K562 (cell line): ENCODE measurements at regions not wholly inside any gene's neighbourhood (a gene's known extent, or its start where the extent isn't known, plus 50 kb on each side); places are given as distances from the start of the nearest gene placed in this dataset.

ENCODE experiments used
- ATAC-seq: fragments of 200-7000 bp; cut with Tn5 transposase; 3 replicates; pipeline ENCODE4 v1.9.1; 2020; ENCODE audit warnings: moderate library complexity
- BruUV-seq: library from RNA; stranded (reverse); fragments of 400-500 nt; replicated peaks from 2 replicates; lab custom pipeline; 2021; lab: Mats Ljungman, UMichigan
- CTCF ChIA-PET: fragments of 300-600 bp; formaldehyde crosslinking; extraction: SDS; loops from one replicate; lab custom pipeline; 2021; ENCODE audit warnings: low intra/inter-chr PET ratio; lab: Yijun Ruan, JAX
- POLR2A ChIA-PET: fragments of 300-600, 350-650 bp; sonication (Branson Sonifier 250); formaldehyde crosslinking; extraction: SDS; loops from one replicate; lab custom pipeline; 2021; ENCODE audit warnings: antibody characterized with exemption, inconsistent platforms; lab: Yijun Ruan, JAX
- DNase-seq, 4 experiments: peaks; one replicate each; pipeline versions ENCODE4 v3.0.0 to v3.0.0-alpha.2; 2011 to 2018; ENCODE audit warnings: low spot score in 3 of 4, mixed read lengths in 3 of 4; ENCODE audit errors: extremely low read depth in 1 of 4
- FAIRE-seq: peaks from 2 replicates; lab custom pipeline; 2011; peaks lifted over from hg19 to GRCh38; lab: Jason Lieb, UNC
- H2AFZ ChIP-seq: 2 replicates; pipeline ENCODE4 v1.6.0; 2011; ENCODE audit warnings: low read depth, low read length, control low read depth, inconsistent platforms
- H3K27ac ChIP-seq: fragments of 200-600 bp; 3 replicates; pipeline ENCODE4 v1.8.0; 2011; ENCODE audit warnings: low read depth, mild to moderate bottlenecking, control low read depth, inconsistent platforms, low read length, moderate library complexity, mixed read lengths; ENCODE audit errors: extremely low read depth
- H3K27me3 ChIP-seq, 2 experiments: fragments of 300-600 bp in 1 of 2; 2 replicates in 1 of 2; 3 replicates in 1 of 2; pipeline versions ENCODE4 v1.6.0 to v1.8.0; 2011; ENCODE audit warnings: inconsistent platforms in 2 of 2, low read length in 2 of 2, mild to moderate bottlenecking in 1 of 2, mixed read lengths in 1 of 2, moderate library complexity in 1 of 2; ENCODE audit not compliant: control insufficient read depth in 2 of 2, insufficient read depth in 2 of 2
- H3K36me3 ChIP-seq: fragments of 300-600 bp; 3 replicates; pipeline ENCODE4 v1.8.0; 2011; ENCODE audit warnings: mild to moderate bottlenecking, low read length, inconsistent platforms; ENCODE audit not compliant: control insufficient read depth, insufficient read depth
- H3K4me1 ChIP-seq, 2 experiments: fragments of 200-600 bp in 1 of 2; replicated peaks in 1 of 2; 2 replicates in 1 of 2; 3 replicates in 1 of 2; pipeline versions ENCODE4 v1.5.1 to v1.8.0; 2011; ENCODE audit warnings: inconsistent platforms in 2 of 2, low read length in 2 of 2, mild to moderate bottlenecking in 1 of 2, mixed read lengths in 1 of 2, moderate library complexity in 1 of 2; ENCODE audit not compliant: control insufficient read depth in 2 of 2, insufficient read depth in 2 of 2
- H3K4me2 ChIP-seq: 2 replicates; pipeline ENCODE4 v1.6.1; 2011; ENCODE audit warnings: low read length, control low read depth, inconsistent platforms, mixed read lengths; ENCODE audit not compliant: insufficient read depth
- H3K4me3 ChIP-seq: fragments of 200-600 bp; sonication (generic), shearing (Covaris generic); 2 replicates; pipeline ENCODE4 v1.5.1; 2016; ENCODE audit warnings: control low read depth, inconsistent platforms
- H3K79me2 ChIP-seq: fragments of 200-600 bp; 3 replicates; pipeline ENCODE4 v1.8.0; 2011; ENCODE audit warnings: low read length, inconsistent platforms; ENCODE audit not compliant: control insufficient read depth, insufficient read depth
- H3K9ac ChIP-seq, 2 experiments: 2 replicates each; pipeline versions ENCODE4 v1.6.0 to v1.6.1; 2011; ENCODE audit warnings: low read depth in 2 of 2, low read length in 2 of 2, control low read depth in 1 of 2, inconsistent platforms in 1 of 2, mild to moderate bottlenecking in 1 of 2, mixed read lengths in 1 of 2; ENCODE audit not compliant: insufficient read depth in 1 of 2
- H3K9me1 ChIP-seq: one replicate; pipeline ENCODE4 v1.6.0; 2011; ENCODE audit warnings: inconsistent platforms, mild to moderate bottlenecking, low read length, moderate library complexity; ENCODE audit not compliant: control insufficient read depth, insufficient read depth
- H3K9me3 ChIP-seq: replicated peaks from 2 replicates; pipeline ENCODE4 v1.5.1; 2011; ENCODE audit warnings: low read depth, low read length, inconsistent platforms; ENCODE audit not compliant: control insufficient read depth, insufficient read depth
- H4K20me1 ChIP-seq: replicated peaks from 2 replicates; pipeline ENCODE4 v1.6.1; 2011; ENCODE audit warnings: low read length, inconsistent platforms, mixed read lengths; ENCODE audit not compliant: control insufficient read depth, insufficient read depth
- CTCFL ChIP-seq: IDR thresholded peaks from 2 replicates; pipeline ENCODE4 v1.6.1; 2011; ENCODE audit warnings: borderline replicate concordance, low read depth, mild to moderate bottlenecking, moderate library complexity, low read length; ENCODE audit not compliant: insufficient read depth, poor library complexity, severe bottlenecking
- CUX1 ChIP-seq: fragments of 200-800 bp; sonication (Bioruptor generic); IDR thresholded peaks from 2 replicates; pipeline ENCODE4 v1.6.1; 2016; ENCODE audit warnings: missing genetic modification characterization, missing compliant biosample characterization
- KAT2B ChIP-seq: IDR thresholded peaks from one replicate; pipeline ENCODE4 v1.6.1; 2012; ENCODE audit warnings: low read depth, mild to moderate bottlenecking, control low read depth, inconsistent platforms, low read length, moderate library complexity
- LARP7 ChIP-seq: fragments of 450-650 bp; IDR thresholded peaks from 2 replicates; pipeline ENCODE4 v1.6.1; 2016
- POLR2A ChIP-seq: fragments of 450-650 bp; conservative IDR thresholded peaks from 2 replicates; pipeline ENCODE4 v1.6.1; 2016
- RCOR1 ChIP-seq, 2 experiments: IDR thresholded peaks; 2 replicates each; pipeline ENCODE4 v1.6.1; 2012; ENCODE audit warnings: low read depth in 2 of 2, low read length in 2 of 2, borderline replicate concordance in 1 of 2, improper control_type of control experiment in 1 of 2
- SMARCC2 ChIP-seq: fragments of 450-650 bp; IDR thresholded peaks from 2 replicates; pipeline ENCODE4 v1.6.1; 2017; ENCODE audit warnings: antibody characterized with exemption, moderate library complexity, mild to moderate bottlenecking, low read depth
- SRSF3 ChIP-seq: fragments of 200-400 bp; formaldehyde crosslinking; IDR thresholded peaks from 2 replicates; pipeline ENCODE4 v1.6.1; 2016; ENCODE audit warnings: mild to moderate bottlenecking, low read length, moderate library complexity; ENCODE audit not compliant: insufficient read depth
- TCF15 ChIP-seq: fragments of 250-450 bp; sonication (Bioruptor Pico); IDR thresholded peaks from 2 replicates; pipeline ENCODE4 v1.8.0; 2022; ENCODE audit warnings: moderate library complexity, mild to moderate bottlenecking, inconsistent platforms
- ZKSCAN3 ChIP-seq: fragments of 250-450 bp; sonication (Bioruptor Pico); IDR thresholded peaks from 2 replicates; pipeline ENCODE4 v1.4.0; 2020
- ZNF165 ChIP-seq: fragments of 250-450 bp; sonication (Bioruptor Pico); IDR thresholded peaks from 2 replicates; pipeline ENCODE4 v1.4.0; 2020; ENCODE audit warnings: borderline replicate concordance
- ZNF583 ChIP-seq: fragments of 250-450 bp; sonication (Bioruptor Pico); IDR thresholded peaks from 2 replicates; pipeline ENCODE4 v1.4.0; 2020
- ZNF76 ChIP-seq: fragments of 250-450 bp; sonication (Bioruptor Pico); IDR thresholded peaks from 2 replicates; pipeline ENCODE4 v1.4.0; 2020; ENCODE audit warnings: mild to moderate bottlenecking, moderate library complexity, borderline replicate concordance
- WGBS: fragments of 100-300 bp; shearing (Covaris generic); methylation state at CpG from one replicate; pipeline ENCODE4 v1.1.6; 2016; ENCODE audit warnings: low coverage, mixed read lengths; ENCODE audit not compliant: insufficient coverage; ENCODE audit errors: missing lambda C conversion rate; 5-methylcytosine and 5-hydroxymethylcytosine counted together
- in situ Hi-C: fragments of 300-500 bp; cut with MboI; formaldehyde crosslinking; loops from 4 replicates; pipeline ENCODE4 v1.15.0; 2018; ENCODE audit warnings: inconsistent platforms, mixed read lengths
- intact Hi-C: fragments of 100-400 bp; cut with micrococcal nuclease; formaldehyde crosslinking; loops from 2 replicates; pipeline ENCODE4 v1.14.2; 2022

GRCh38 chr4:159606835-159607234 is 504.0 kb downstream of the RAPGEF2 start (continued):
- no peak for TF ChIP-seq TCF15 (CRISPR knock-in tag)

- intact Hi-C loops = no loop called here
- Histone ChIP-seq H3K4me2 (no peak overlapping the region), H3K27me3 (no peaks in the 10 kb centered on the region), H3K27ac (no peak overlapping the region), H3K9ac (no peak overlapping the region), H3K36me3 (no peaks in the 10 kb centered on the region), H4K20me1 (no peaks in the 10 kb centered on the region), H3K79me2 (no peaks in the 10 kb centered on the region), H3K4me1 (no peaks in the 10 kb centered on the region), H3K9me3 (no peaks in the 10 kb centered on the region), H3K4me3 (no peak overlapping the region), H2AFZ (no peak overlapping the region), H3K9me1 (no peaks in the 10 kb centered on the region)
- POLR2A ChIA-PET = no interaction called here
- DNase-seq (no peak), FAIRE-seq (no peak), ATAC-seq (no peak)
- CTCF ChIA-PET = no interaction called here
- in situ Hi-C loops = no loop called here
- no TSS peak for BruUV-seq
- 20% methylated on average over 1 of the region's 1 CpG for WGBS
- TF ChIP-seq RCOR1 (IDR thresholded peaks at IDR 0.05; ENCODE audit: borderline replicate concordance in 1 of 2, low read depth in 2 of 2, low read length in 2 of 2) = no peak
- TF ChIP-seq ZNF76 (CRISPR knock-in tag) = no peak
- TF ChIP-seq SRSF3 = no peak
- TF ChIP-seq LARP7 = no peak
- TF ChIP-seq CTCFL = no peak
- TF ChIP-seq ZNF165 = no peak
- no peak for TF ChIP-seq POLR2A
- no peak for TF ChIP-seq SMARCC2
- no peak for TF ChIP-seq CUX1 (CRISPR knock-in tag)
- TF ChIP-seq KAT2B = no peak
- no peak for TF ChIP-seq ZKSCAN3 (CRISPR knock-in tag)
- TF ChIP-seq ZNF583 (CRISPR knock-in tag) = no peak
These were observed 504.9 kb downstream of the RAPGEF2 start for GRCh38 chr4:159607809-159608208.
